Heart left ventricle (tissue), 16 donors: ENCODE measurements at regions not wholly inside any gene's neighbourhood (a gene's known extent, or its start where the extent isn't known, plus 50 kb on each side); places are given as distances from the start of the nearest gene placed in this dataset.
"Not testable (repeated sequence)": the region's sequence is repeated elsewhere in the genome, so short reads cannot be mapped to it uniquely, and the experiment has no call there.

Experiments used
- ATAC-seq, 4 donors: fragments of 200-7000 bp; cut with Tn5 transposase; one replicate each; pipeline ENCODE4 v1.9.1; 2020 to 2022; ENCODE audit warnings: moderate library complexity in 4 of 4, mild to moderate bottlenecking in 3 of 4, moderate number of reproducible peaks in 1 of 4
- DNase-seq, 5 donors: peaks; one replicate each; pipeline ENCODE4 v3.0.0-alpha.2; 2020
- H3K27ac ChIP-seq, 12 donors: fragments of 200-600 bp; sonication (generic) in 4 of 12; one replicate each; pipeline versions ENCODE4 v1.5.0 to v1.8.0; 2016 to 2022; ENCODE audit warnings: mild to moderate bottlenecking in 2 of 12
- H3K27me3 ChIP-seq, 9 donors: fragments of 200-600 bp; sonication (generic) in 2 of 9; one replicate each; pipeline versions ENCODE4 v1.5.1 to v1.8.0; 2016 to 2022; ENCODE audit warnings: mild to moderate bottlenecking in 3 of 9
- H3K36me3 ChIP-seq, 9 donors: fragments of 200-600 bp; sonication (generic) in 2 of 9; one replicate each; pipeline versions ENCODE4 v1.5.0 to v1.8.0; 2018 to 2022; ENCODE audit warnings: mild to moderate bottlenecking in 2 of 9
- H3K4me1 ChIP-seq, 12 donors: fragments of 200-600 bp; sonication (generic) in 4 of 12; one replicate each; pipeline versions ENCODE4 v1.5.0 to v1.8.0; 2016 to 2022; ENCODE audit warnings: mild to moderate bottlenecking in 3 of 12
- H3K4me3 ChIP-seq, 12 donors: fragments of 200-600 bp; sonication (generic) in 4 of 12; one replicate each; pipeline versions ENCODE4 v1.5.0 to v1.8.0; 2017 to 2022; ENCODE audit warnings: mild to moderate bottlenecking in 9 of 12, moderate library complexity in 4 of 12
- H3K9me3 ChIP-seq, 12 donors: fragments of 200-600 bp; sonication (generic) in 4 of 12; one replicate each; pipeline versions ENCODE4 v1.5.0 to v1.8.0; 2016 to 2022; ENCODE audit warnings: mild to moderate bottlenecking in 1 of 12
- CTCF ChIP-seq, 12 donors: fragments of 200-600 bp; sonication (generic) in 4 of 12; IDR thresholded peaks; one replicate each; pipeline versions ENCODE4 v1.5.0 to v1.8.0; 2018 to 2022; ENCODE audit warnings: antibody characterized with exemption in 12 of 12, mild to moderate bottlenecking in 5 of 12
- POLR2A ChIP-seq, 2 donors: fragments of 450-650 bp; IDR thresholded peaks; one replicate each; pipeline ENCODE4 v1.6.1; 2017; ENCODE audit warnings: antibody characterized with exemption in 2 of 2, mild to moderate bottlenecking in 2 of 2, moderate library complexity in 2 of 2
- WGBS, 4 donors: extraction: QIAGEN DNeasy Blood & Tissue Kit in 2 of 4; methylation state at CpG; one replicate each; pipeline versions ENCODE4 v1.1.5 to v1.1.7; 2013 to 2018; 5-methylcytosine and 5-hydroxymethylcytosine counted together
- intact Hi-C, 10 donors: fragments of 100-400 bp; cut with DNase I; formaldehyde crosslinking; loops; one replicate each; pipeline versions ENCODE4 v1.11.1 to v1.14.2; 2022
- donor health status: ischemic (EF 13 %, LVEDD 7.1; RV severe dilation, severe dysfunction).
- donor health status: healthy with polysubstance abuse.
- donor health status: DM: no; HTN: yes; CAD: no.
- donor health status: DM: no; HTN: no; CAD: no.
- donor health status: ischemic (EF 25% LVEDD 6.9; RV normal size, moderate dysfunction).
- donor health status: ischemic (EF 25% LVEDD 5.7; RV mildly dilated, moderate dysfunction).
- donor health status: healthy.
- donor health status: DM: yes; HTN: yes; CAD: no.
- donor health status: ischemic (EF 35%, LVEDD 5.7; RV mildly dilated, moderate dysfunction).
- donor health status: nonischemic (EF 11% LVEDD 7.7; RV severe dilation, severe dysfunction).
- donor health status: DM: yes; HTN: yes; CAD: no.
- donor health status: PGD.
- donor health status: ischemic (EF 29% LVEDD 5.4; RV normal size, mild dysfunction).
- donor health status: nonischemic (EF 23%, LVEDD 6.1; RV moderate dilation, normal function).

DNA sequence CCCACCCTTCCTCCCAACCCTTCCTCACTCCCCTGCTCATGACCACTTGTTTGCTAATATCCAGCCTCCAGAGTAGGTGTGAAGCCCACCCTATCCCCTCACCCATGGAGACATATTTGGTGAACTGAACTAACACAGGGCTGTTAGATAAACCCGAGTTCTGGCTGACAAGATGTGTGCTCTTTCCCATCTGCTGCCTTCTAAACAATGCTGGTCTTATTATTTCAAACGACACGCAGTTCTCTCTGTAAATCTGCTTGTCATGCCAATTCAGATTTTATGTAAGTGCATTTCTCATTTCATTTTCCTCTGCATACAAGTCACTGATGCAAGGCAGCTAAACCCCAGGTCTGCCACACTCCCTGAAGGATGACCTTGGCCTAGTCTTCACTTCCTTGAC is 343.0 kb upstream of the CDH5 start:
- 75 to 83% (median 81%) methylated on average over 3 of the region's 3 CpGs for WGBS, 4 donors
- Histone ChIP-seq H3K27me3 (no peaks in the 10 kb centered on the region), H3K4me3 (no peak overlapping the region), H3K4me1 (peaks cover 0 to under 1% (median 0%) of the 10 kb centered on the region in 12 donors), H3K36me3 (no peaks in the 10 kb centered on the region), H3K27ac (no peak overlapping the region), H3K9me3 (peaks cover 0 to 5% (median 0%) of the 10 kb centered on the region in 12 donors)
- no peak for DNase-seq
- intact Hi-C loops: no loop called here
- TF ChIP-seq CTCF (IDR thresholded peaks at IDR 0.05): no peak
- TF ChIP-seq POLR2A (IDR thresholded peaks at IDR 0.05): no peak
- ATAC-seq: no peak

DNA sequence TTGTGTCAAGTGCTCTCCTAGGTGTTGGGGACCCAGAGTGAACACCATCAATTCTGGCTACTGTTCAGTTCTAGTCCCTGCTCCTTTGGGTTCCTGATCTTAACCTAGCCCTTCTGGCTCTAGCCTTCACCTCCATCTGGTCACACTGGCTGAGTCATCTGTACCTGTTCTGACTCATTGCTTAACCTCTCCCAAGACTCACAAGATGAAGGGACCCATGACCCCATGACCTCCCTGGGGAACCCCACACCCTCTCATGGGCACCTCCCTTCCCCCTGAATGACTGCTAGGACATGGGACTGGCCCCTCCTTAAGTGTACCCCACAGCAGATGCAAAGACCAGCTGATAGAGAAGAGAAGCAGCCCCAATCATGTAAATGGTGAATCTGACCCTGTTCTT is 345.8 kb upstream of the CDH5 start:
- intact Hi-C loops: no loop called here
- peaks cover 0 to 5% (median 0%) of the 10 kb centered on the region in 12 donors for H3K9me3 ChIP-seq
- H3K27me3 ChIP-seq: no peaks in the 10 kb centered on the region
- H3K4me1 ChIP-seq: no peaks in the 10 kb centered on the region
- TF ChIP-seq CTCF (IDR thresholded peaks at IDR 0.05) (no peak), POLR2A (IDR thresholded peaks at IDR 0.05) (no peak)
- ATAC-seq (peak in 1 of 4 donors; percentile 24), DNase-seq (no peak)
- no peak overlapping the region for H3K4me3 ChIP-seq
- H3K36me3 ChIP-seq: no peaks in the 10 kb centered on the region
- H3K27ac ChIP-seq: no peak overlapping the region

GRCh38 chr16:66020046-66020445 is 346.4 kb upstream of the CDH5 start:
- no peaks in the 10 kb centered on the region for H3K4me1 ChIP-seq
- H3K27ac ChIP-seq: no peak overlapping the region
- DNase-seq (no peak), ATAC-seq (no peak)
- H3K4me3 ChIP-seq: no peak overlapping the region
- WGBS, 4 donors: 94 to 97% (median 95%) methylated on average over 2 of the region's 2 CpGs
- H3K27me3 ChIP-seq: no peaks in the 10 kb centered on the region
- intact Hi-C loops: no loop called here
- no peaks in the 10 kb centered on the region for H3K36me3 ChIP-seq
- H3K9me3 ChIP-seq: peaks cover 0 to 4% (median 0%) of the 10 kb centered on the region in 12 donors
- TF ChIP-seq CTCF (IDR thresholded peaks at IDR 0.05) (no peak), POLR2A (IDR thresholded peaks at IDR 0.05) (no peak)

DNA sequence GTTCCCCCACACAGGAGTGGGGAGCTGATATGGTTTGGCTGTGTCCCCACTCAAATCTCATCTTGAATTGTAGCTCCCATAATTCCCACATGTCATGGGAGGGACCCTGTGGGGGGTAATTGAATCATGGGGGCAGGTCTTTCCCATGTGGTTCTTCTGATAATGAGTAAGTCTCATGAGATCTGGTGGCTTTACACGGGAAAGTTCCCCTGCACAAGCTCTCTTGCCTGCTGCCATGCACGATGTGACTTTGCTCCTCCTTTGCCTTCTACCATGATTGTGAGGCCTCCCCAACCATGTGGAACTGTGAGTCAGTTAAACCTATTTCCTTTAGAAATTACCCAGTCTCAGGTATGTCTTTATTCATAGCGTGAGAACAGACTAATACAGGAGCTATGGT is 347.0 kb upstream of the CDH5 start:
- H3K36me3 ChIP-seq, intact Hi-C loops, H3K27me3 ChIP-seq, H3K9me3 ChIP-seq, H3K27ac ChIP-seq, H3K4me3 ChIP-seq, H3K4me1 ChIP-seq, DNase-seq, ATAC-seq: not testable (repeated sequence)
- WGBS, 4 donors: 86 to 90% (median 88%) methylated on average over 3 of the region's 3 CpGs

DNA sequence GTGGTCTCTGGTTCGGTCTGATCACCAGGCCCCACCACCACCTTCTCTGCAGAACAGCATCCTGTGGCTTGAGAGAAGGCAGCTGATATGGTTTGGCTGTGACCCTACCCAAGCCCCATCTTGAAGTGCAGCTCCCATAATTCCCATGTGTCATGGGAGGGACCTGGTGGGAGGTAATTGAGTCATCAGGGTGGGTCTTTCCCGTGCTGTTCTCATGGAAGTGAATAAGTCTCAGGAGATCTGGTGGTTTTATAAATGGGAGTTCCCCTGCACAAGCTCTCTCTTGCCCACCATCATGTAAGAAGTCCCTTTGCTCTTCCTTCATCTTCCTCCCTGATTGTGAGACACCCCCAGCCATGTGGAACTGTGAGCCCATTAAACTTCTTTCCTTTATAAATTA is 352.3 kb upstream of the CDH5 start:
- H3K4me1 ChIP-seq: no peaks in the 10 kb centered on the region
- ATAC-seq (no peak), DNase-seq (no peak)
- no peaks in the 10 kb centered on the region for H3K27me3 ChIP-seq
- TF ChIP-seq CTCF (IDR thresholded peaks at IDR 0.05) (no peak), POLR2A (IDR thresholded peaks at IDR 0.05) (no peak)
- H3K27ac ChIP-seq: no peak overlapping the region
- intact Hi-C loops: no loop called here
- H3K36me3 ChIP-seq: no peaks in the 10 kb centered on the region
- no peak overlapping the region for H3K4me3 ChIP-seq
- WGBS, 4 donors: 67 to 96% (median 83%) methylated on average over 2 of the region's 2 CpGs
- no peaks in the 10 kb centered on the region for H3K9me3 ChIP-seq
